Fibroblast of skin of scalp (primary cell): ENCODE measurements at regions not wholly inside any gene's neighbourhood (a gene's known extent, or its start where the extent isn't known, plus 50 kb on each side); places are given as distances from the start of the nearest gene placed in this dataset.
"Not testable (repeated sequence)": the region's sequence is repeated elsewhere in the genome, so short reads cannot be mapped to it uniquely, and the experiment has no call there.

Experiments used
- DNase-seq: peaks from one replicate; pipeline ENCODE4 v3.0.0-alpha.2; 2013

- DNase-seq = no peak
Observed at GRCh38 chr2:106257135-106257534, 63.0 kb upstream of the UXS1 start.

DNA sequence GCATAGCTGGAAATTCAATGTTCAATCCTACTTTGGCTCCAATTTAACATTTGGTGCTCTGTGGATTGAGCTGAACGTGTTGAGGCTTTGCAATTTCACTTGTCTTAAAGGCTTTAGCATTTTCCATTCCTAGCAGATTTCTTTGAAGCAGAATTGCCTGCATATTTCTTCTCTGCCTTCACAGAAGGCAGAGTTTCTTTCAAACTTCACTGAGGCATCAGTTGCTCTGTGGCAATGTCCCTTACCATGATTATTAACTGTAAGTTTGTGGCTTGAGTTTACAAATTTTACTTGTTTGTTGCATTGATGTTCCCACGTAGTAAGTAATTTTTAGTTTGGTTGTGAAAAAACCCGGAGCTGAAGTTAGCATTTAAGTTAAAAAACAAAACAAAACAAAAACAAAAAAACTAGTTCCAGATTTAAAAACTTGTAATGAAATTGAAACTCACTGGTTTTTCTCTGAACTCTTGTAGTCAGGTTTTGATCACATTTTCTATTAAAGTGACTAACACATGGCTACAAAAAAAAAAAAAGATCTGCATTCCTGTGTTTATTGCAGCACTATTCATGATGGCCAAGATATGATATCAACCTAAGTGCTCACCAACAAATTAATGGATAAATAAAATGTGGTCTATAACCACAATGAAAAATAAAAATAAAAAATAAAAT, 55.2 kb upstream of the UXS1 start:
- DNase-seq = not testable (repeated sequence)

- DNase-seq = not testable (repeated sequence)
Observed at GRCh38 chr2:106248548-106249151, 54.5 kb upstream of the UXS1 start.
